Pancreas (tissue), 10 donors: ENCODE measurements at regions not wholly inside any gene's neighbourhood (a gene's known extent, or its start where the extent isn't known, plus 50 kb on each side); places are given as distances from the start of the nearest gene placed in this dataset.

Source experiments
- ATAC-seq, 4 donors: fragments of 200-7000 bp; cut with Tn5 transposase; one replicate each; pipeline versions ENCODE4 v1.8.0 to v1.9.1; 2020; ENCODE audit warnings: mild to moderate bottlenecking in 4 of 4, moderate library complexity in 4 of 4
- DNase-seq, 6 donors: peaks; one replicate each; pipeline ENCODE4 v3.0.0-alpha.2; 2020
- FAIRE-seq: peaks from 2 replicates; lab custom pipeline; 2012; peaks lifted over from hg19 to GRCh38; lab: Jason Lieb, UNC
- H3K27ac ChIP-seq, 4 donors: fragments of 200-600 bp; sonication (generic); 1 replicate in 3 of 4; 2 replicates in 1 of 4; pipeline versions ENCODE4 v1.5.0 to v1.8.0; 2020
- H3K27me3 ChIP-seq, 4 donors: fragments of 200-600 bp; one replicate each; pipeline ENCODE4 v1.8.0; 2021
- H3K36me3 ChIP-seq, 3 donors: fragments of 200-600 bp; sonication (generic) in 1 of 3; one replicate each; pipeline versions ENCODE4 v1.5.0 to v1.8.0; 2020 to 2021
- H3K4me1 ChIP-seq, 3 donors: fragments of 200-600 bp; one replicate each; pipeline ENCODE4 v1.8.0; 2021
- H3K4me3 ChIP-seq, 4 donors: fragments of 200-600 bp; sonication (generic) in 2 of 4; one replicate each; pipeline versions ENCODE4 v1.5.0 to v1.8.0; 2020 to 2021
- H3K9me3 ChIP-seq, 4 donors: fragments of 200-600 bp; one replicate each; pipeline ENCODE4 v1.8.0; 2021
- WGBS, 2 donors: extraction: QIAGEN DNeasy Blood & Tissue Kit; methylation state at CpG; one replicate each; pipeline ENCODE4 v1.1.7; 2013; 5-methylcytosine and 5-hydroxymethylcytosine counted together
- intact Hi-C, 3 donors: fragments of 100-400 bp; cut with DNase I; formaldehyde crosslinking; loops; one replicate each; pipeline versions ENCODE4 v1.11.1 to v1.14.2; 2022
- TF ChIP-seq, protein P1 (sequence below), 4 donors: fragments of 200-600 bp; sonication (generic) in 3 of 4; IDR thresholded peaks; one replicate each; pipeline versions ENCODE4 v1.5.0 to v1.8.0; 2021; ENCODE audit warnings: antibody characterized with exemption in 4 of 4
- donor health status: healthy with polysubstance abuse.
- donor health status: DM: no; HTN: no; CAD: no; lungs with moderate emphysema.
- donor health status: DM: no; HTN: no; CAD: no.
- donor health status: control.
- donor health status: control.
- donor health status: Bipolar disorder and iron deficiency.
- donor health status: DM: yes; HTN: yes; CAD: no.
- donor health status: DM: no; HTN: no; CAD: no.
- donor health status: DM: no; HTN: no; CAD: no.
- donor health status: DM: yes; HTN: yes; CAD: no.

DNA sequence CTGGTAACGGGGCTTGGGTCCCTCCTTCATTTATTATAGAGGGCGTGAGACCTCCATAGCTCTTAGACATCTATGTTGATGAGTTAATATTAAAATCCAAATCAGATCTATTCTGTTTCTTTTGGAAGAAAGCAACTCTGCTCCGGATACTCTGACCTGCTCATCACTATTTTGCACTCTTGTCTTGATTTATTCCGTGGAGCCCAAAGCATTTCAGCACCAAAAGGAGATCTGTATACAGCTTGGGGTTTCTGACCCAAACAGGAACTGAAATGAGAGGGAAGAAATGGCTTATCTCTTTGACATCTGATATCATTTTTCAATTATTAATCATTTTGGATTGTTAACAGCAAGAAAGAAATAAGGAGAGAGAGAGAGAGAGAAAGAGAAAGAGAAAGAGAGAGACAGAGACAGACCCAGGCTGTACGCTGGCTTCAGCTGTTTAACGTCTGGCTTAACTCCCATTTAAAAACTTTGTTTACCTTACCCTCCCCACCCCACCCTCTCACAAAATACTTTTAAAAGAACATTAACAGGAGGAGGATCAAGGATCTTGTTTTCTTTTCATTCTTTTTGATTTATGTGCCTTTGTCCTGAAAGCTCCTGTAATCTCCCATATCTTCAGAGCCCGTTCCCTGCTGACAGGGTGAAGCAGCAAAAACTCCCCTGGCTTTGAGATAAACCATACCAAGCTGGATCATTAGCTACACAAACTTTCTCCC, 231.4 kb upstream of the TUT7 start:
- TF ChIP-seq, protein P1, sequence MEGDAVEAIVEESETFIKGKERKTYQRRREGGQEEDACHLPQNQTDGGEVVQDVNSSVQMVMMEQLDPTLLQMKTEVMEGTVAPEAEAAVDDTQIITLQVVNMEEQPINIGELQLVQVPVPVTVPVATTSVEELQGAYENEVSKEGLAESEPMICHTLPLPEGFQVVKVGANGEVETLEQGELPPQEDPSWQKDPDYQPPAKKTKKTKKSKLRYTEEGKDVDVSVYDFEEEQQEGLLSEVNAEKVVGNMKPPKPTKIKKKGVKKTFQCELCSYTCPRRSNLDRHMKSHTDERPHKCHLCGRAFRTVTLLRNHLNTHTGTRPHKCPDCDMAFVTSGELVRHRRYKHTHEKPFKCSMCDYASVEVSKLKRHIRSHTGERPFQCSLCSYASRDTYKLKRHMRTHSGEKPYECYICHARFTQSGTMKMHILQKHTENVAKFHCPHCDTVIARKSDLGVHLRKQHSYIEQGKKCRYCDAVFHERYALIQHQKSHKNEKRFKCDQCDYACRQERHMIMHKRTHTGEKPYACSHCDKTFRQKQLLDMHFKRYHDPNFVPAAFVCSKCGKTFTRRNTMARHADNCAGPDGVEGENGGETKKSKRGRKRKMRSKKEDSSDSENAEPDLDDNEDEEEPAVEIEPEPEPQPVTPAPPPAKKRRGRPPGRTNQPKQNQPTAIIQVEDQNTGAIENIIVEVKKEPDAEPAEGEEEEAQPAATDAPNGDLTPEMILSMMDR (IDR thresholded peaks at IDR 0.05) = no peak
- no peaks in the 10 kb centered on the region for H3K27me3 ChIP-seq
- no peaks in the 10 kb centered on the region for H3K9me3 ChIP-seq
- H3K4me3 ChIP-seq = peak overlapping the region in 2 of 4 donors; percentile 13 to 18
- DNase-seq (no peak), FAIRE-seq (peak; percentile 17), ATAC-seq (peak; percentile 50 to 81 (median 68))
- H3K36me3 ChIP-seq = no peaks in the 10 kb centered on the region
- no peaks in the 10 kb centered on the region for H3K4me1 ChIP-seq
- H3K27ac ChIP-seq = peak overlapping the region in 2 of 4 donors; percentile 20 to 28
- intact Hi-C loops = no loop called here
- 27 to 32% methylated on average over 7 of the region's 7 CpGs for WGBS, 2 donors

- Histone ChIP-seq H3K27ac (no peak overlapping the region), H3K36me3 (no peaks in the 10 kb centered on the region), H3K4me1 (no peaks in the 10 kb centered on the region), H3K27me3 (no peaks in the 10 kb centered on the region), H3K9me3 (no peaks in the 10 kb centered on the region), H3K4me3 (no peak overlapping the region)
- ATAC-seq = peak in 2 of 4 donors; percentile 14 to 23
- DNase-seq = no peak
- 76 to 85% methylated on average over 6 of the region's 6 CpGs for WGBS, 2 donors
- FAIRE-seq = no peak
- TF ChIP-seq, protein P1 (IDR thresholded peaks at IDR 0.05) = no peak
- intact Hi-C loops = no loop called here
Measured at GRCh38 chr9:86580688-86581087, 226.5 kb upstream of the TUT7 start.

- Histone ChIP-seq H3K27me3 (no peaks in the 10 kb centered on the region), H3K4me1 (no peaks in the 10 kb centered on the region), H3K27ac (no peak overlapping the region), H3K4me3 (no peak overlapping the region), H3K9me3 (no peaks in the 10 kb centered on the region), H3K36me3 (no peaks in the 10 kb centered on the region)
- DNase-seq = no peak
- intact Hi-C loops = no loop called here
- whole genome bisulfite sequencing, 2 donors = 81 to 88% methylated on average over 3 of the region's 3 CpGs
- TF ChIP-seq, protein P1 (IDR thresholded peaks at IDR 0.05) = no peak
- ATAC-seq = no peak
- no peak for FAIRE-seq
Measured at GRCh38 chr9:86578722-86579121, 224.5 kb upstream of the TUT7 start.

- TF ChIP-seq, protein P1 (IDR thresholded peaks at IDR 0.05) = no peak
- no peak for FAIRE-seq
- intact Hi-C loops = no loop called here
- no peak for DNase-seq
- Histone ChIP-seq H3K27me3 (no peaks in the 10 kb centered on the region), H3K4me1 (no peaks in the 10 kb centered on the region), H3K4me3 (no peak overlapping the region), H3K27ac (no peak overlapping the region), H3K36me3 (no peaks in the 10 kb centered on the region), H3K9me3 (no peaks in the 10 kb centered on the region)
- ATAC-seq = no peak
- WGBS, 2 donors = 82 to 85% methylated on average over 30 of the region's 30 CpGs
Measured at GRCh38 chr9:86577420-86578333, 223.5 kb upstream of the TUT7 start.
